NCI-H510A treated with DMSO at 0.1 percent for 48 hours (cell line): ENCODE measurements at regions not wholly inside any gene's neighbourhood (a gene's known extent, or its start where the extent isn't known, plus 50 kb on each side); places are given as distances from the start of the nearest gene placed in this dataset.

Source experiments
- DNase-seq: peaks from one replicate; lab custom pipeline; 2025; lab: John Stamatoyannopoulos, UW

GRCh38 chr2:119049968-119050704 lies 108.1 kb downstream of the MARCO start:
- no peak for DNase-seq
